NCI-H146 (cell line): ENCODE measurements at regions not wholly inside any gene's neighbourhood (a gene's known extent, or its start where the extent isn't known, plus 50 kb on each side); places are given as distances from the start of the nearest gene placed in this dataset.

Experiments used
- DNase-seq: peaks from one replicate; lab custom pipeline; 2025; lab: John Stamatoyannopoulos, UW

DNA sequence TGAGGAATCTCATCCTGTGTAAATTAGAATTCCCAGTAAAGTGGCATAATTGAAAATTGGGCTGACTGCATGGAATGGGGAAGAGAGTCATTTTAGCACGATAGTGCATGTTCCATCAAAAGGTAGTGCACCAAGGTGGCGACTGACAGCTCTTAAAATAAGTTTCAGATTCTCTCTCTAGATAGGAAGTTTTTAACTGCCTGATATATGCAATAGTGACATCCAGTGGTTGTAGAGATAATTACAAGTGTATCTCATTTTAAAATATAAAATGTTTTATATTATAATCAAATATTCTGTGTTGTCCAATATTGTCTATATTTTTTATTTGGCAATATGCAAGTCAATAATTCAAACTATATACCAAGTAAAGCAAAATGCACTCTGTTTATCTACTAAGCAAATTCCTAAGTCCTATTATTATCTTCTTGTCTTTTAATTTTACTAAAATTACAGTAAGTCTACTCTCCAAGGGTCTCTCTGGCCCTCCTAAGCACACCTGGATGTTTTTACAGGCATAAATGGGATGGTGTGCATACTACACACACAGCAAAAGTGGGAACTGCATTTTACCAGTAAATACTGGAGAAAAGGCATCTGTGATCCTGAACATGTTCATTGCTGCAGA, 397.7 kb upstream of the HNRNPA3 start:
- peak; percentile 55 for DNase-seq

DNA sequence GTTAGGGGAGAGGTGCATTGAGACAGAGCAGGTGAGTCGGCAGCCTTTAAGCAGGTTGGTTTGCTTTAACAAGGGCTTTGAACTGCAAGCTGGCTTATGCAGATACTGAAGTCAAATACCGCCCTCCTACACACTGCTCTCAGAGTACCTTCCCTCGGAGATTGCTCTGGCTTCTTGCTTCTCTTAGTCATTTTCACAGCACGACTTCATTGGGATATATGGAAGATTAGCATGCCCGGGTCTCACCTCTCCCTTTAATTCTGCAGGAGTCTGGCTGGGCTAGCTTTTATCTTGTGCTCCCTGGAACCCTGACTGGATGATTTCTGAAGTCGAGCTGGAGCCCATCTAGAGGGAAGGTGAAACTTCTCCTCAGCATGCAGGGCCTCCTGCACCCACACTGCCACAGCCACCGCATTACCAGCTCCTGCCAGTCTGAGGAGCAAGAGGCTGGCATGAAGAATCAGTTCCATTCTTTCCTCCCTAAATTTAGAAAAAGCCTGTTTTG, 395.5 kb upstream of the HNRNPA3 start:
- peak; percentile 77 for DNase-seq

DNA sequence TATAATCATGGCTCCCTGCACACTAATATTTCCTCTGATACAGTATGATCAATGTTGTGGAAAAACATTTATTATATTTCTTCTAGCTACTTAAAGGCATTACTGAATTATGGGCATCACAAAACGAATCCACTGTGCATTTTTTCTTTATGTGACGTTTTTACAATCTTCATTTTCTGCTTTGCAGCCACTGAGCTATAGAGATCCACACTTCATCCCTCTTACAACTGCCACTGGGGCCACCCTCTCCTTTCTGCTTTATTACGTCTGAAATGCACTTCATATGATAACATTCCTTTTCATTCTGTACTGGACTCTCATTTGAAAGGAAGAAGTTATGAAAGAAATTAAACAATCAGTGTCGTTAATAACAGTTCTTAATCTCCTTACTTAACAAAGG, 394.5 kb upstream of the HNRNPA3 start:
- no peak for DNase-seq

DNA sequence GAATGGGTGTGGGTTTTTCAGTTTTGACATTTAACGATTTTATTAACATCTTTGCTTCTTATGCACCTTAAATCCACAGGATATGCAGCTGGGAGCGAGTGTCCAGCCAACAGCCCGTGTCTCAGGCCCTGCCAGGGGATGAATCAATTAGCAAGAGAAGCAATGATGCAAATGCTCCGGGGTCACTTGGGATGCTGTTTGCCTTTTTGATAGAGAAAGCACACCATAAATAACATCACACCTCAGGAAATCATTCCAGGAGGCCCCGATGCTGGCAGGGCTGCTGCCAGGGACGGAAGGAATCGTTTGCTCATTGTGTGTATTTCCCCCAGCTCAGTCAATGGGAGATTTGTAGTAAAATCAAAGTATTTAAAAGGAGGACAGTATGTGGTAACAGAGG, 394.0 kb upstream of the HNRNPA3 start:
- no peak for DNase-seq

DNA sequence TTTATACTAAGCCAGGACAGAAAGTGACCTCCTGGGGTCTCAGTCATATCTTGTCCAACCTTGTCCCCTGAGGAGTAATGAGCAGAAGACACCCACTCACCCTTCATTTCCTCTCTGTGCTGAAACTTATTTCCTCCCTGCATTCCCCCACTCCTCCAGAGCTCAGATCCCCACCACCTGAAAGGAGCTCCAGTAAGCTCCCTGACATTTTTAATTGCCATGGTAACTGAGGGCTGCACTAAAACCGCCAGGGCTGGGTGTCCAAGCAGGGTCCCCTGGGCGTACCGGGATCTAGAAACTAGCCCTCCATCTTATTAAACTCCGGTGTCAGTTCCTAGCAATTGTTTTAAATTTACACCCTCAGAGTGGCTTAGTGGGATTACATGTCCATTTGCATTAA, 393.3 kb upstream of the HNRNPA3 start:
- DNase-seq = no peak

DNA sequence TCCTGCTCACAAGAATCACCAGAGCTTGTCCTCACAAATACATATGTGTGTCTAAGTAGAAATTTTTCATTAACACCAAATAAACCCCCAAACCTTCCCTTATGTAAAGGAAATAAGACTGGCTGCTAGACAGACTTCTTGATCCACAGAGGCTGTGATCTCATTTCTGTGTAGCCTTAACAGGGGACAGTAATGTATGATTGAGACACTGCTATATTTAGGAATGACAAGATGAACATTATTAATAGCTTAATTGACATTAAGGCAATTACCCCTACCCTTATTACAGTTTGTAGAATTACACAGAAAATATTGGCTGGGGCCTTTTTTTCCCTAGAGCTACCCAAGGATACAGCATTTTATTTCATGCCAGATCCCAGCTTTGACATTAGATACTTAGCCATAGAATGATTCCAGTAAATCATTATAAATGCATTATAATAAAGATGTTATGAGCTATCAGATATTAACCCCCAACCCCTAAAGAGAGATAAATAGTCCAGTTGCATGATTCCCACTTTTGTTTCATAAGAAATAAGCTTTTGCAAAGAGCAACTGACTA, 392.1 kb upstream of the HNRNPA3 start:
- no peak for DNase-seq

DNA sequence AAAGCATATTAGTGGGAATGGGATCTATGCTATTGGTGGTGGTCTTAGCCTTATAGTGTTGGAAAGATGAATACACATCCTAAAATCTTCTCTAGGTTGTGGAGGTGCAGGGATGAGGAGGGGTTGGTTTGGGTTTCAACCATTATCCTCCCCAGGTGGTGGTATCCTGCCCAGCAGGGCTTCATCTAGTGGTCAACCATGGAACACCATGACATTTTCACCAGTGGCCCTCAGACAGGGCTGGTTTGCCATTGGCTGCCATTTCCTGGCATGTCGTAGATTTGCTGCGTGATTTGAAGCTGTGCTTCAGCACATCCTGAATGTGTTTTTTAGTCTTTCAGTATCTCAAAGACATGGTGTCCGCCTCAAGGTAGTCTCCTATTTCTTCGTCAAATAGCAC, 391.2 kb upstream of the HNRNPA3 start:
- DNase-seq = peak; percentile 9

DNA sequence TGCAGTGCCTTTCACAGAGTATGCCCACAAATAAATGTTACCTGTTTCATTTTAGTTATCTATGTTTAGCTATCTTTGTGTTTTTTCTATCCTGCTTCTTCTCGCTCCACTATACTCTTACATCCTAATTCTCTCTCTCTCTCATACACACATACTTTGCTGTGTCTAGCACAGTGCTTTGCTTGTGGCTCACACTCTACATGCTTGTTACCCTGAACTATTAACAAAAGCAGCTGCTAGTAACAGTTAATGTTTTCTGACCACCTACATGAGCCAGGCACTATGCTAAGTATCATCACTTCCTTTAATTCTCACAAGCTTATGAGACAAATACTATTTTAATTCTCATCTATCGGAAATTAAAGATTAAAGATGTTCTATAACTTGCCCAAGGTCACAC, 390.5 kb upstream of the HNRNPA3 start:
- DNase-seq = no peak

DNA sequence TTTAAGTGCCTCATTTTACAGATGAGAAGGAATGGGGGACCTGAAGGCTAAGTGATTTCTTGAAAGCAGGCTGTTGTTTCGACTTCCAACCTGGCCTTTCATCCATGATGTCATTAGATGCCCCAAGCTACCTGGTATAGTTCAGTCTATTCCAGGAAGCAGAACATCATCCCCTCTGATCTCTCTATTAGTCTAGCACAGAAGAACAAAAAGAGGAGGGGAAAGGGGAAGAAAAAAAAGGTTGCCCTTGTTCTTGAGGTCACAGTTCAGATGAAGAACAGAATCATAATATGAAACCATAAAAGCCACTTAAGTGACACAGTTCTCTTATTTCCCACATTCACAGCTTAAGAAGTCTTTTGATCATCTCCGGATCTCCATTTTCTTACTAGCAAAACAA, 386.2 kb upstream of the HNRNPA3 start:
- no peak for DNase-seq

DNA sequence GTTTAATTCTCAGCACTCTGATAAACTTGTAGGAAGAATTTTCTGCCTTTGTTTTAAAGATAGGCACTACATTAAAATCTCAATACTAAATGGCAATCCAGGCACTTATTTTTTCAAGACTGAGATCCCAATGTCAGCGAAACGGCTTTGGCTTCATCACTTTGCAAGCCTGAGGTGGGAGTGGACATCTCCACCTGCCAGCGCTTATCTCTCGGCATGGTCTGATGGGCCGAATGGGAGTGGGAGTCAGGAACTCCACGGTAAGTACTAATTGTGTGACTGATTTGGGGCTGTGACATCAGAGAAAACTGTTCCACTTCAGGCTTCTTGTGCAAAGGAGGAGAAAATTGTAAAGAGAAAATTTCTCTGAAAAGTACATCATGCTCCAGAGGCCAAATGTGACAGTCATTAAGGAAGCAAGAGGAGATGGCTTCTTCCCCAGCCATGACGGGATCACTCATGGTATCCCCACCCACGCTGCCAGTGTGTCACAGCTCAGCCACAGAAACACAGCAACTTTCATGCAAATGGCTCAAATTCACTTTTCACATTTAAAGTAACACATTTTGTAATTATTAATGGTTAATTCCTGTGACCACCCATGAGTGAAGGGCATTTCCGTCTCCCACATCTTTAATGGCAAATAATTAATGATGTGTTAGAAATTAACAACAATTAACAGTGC, 385.5 kb upstream of the HNRNPA3 start:
- DNase-seq = no peak

DNA sequence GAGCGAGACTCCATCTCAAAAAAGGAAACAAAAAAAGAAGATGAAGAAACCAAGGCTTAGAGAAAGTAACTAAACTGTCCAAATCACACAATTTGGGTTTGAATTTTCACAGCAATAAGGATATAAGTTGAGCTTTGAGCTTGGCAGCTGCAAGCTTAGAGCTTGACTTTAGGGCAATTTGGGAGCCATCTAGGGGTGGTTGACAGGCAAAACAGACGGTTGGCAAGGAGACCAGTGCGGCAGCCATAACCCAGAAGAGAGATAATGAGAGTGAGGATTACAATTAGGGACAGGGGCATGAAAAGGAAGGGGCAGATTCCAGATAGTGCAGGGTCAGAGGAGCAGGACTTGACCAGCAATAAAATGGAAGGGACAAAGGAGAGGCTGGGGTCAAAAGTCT, 382.2 kb upstream of the HNRNPA3 start:
- DNase-seq = peak; percentile 67

DNA sequence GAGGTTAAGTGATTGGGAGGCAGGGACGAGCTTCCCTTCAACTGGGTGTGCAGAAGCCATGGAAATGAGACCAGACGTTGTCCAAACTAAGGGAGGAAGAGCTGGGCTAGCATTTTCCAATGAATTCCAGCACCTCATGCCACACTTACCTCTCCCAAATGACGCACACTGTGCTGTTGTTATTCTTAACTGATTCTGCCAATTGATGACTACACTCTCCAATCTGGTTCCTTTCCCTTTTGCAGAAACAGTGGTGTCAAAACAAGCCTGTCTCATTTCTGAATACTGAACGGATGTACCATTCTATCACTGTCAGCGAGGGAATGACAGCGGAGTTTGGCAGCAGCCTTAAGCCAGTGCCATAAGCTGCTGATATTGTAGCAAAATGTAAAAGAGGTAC, 380.5 kb upstream of the HNRNPA3 start:
- no peak for DNase-seq

DNA sequence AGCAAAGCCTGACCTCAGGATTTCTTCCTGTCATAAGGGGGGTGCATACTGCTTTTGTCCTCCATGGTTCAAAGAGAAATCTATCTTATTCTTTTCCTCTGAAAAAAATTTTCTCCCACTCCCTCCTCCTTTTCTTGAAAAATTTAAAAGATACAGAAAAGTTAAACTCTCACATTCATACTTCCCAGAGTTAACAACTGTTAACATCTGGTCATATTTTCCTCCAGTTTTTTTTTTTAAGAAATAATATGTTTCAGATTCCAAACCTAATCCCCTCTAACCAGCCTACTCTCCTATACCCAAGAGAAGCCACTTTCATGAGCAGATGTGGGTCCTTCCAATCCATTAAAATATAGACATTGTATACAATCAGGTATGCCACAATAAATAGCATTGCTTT, 378.9 kb upstream of the HNRNPA3 start:
- no peak for DNase-seq

DNA sequence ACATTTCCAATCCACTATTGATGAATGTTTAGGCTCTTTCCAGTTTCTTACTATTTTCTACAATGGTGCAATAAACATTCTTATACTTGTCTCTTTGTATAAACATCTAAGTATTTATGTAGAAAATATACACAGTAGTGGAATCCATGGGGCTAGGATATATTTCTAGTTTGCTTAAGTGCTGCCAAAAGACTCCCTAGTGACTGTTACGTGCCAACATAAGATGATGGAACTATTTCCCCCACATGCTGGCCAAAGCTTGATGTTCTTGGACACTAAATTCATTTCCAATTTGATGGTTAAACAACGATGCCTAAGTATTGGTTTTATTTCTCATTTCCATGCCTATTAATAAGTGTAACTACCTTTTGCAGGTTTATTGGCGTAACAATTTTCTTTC, 378.4 kb upstream of the HNRNPA3 start:
- DNase-seq = no peak

DNA sequence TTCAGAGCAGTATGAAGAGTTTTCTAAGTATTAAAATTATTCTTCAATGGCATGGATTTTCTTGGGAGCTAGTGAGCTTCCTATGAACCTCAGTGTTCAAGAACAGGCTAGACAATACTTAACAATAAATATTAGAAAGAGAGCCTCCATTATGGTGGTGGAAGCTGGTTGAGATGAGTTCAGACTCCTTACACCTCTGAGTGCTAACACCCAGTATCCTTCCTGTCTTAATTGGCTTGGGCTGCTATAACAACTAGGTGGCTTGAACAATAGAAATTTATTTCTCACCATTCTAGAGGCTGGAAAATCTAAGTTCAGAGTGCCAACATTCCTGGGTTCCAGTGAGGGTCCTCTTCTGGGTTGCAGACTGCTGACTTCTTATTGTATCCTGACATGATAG, 369.4 kb upstream of the HNRNPA3 start:
- DNase-seq = no peak

DNA sequence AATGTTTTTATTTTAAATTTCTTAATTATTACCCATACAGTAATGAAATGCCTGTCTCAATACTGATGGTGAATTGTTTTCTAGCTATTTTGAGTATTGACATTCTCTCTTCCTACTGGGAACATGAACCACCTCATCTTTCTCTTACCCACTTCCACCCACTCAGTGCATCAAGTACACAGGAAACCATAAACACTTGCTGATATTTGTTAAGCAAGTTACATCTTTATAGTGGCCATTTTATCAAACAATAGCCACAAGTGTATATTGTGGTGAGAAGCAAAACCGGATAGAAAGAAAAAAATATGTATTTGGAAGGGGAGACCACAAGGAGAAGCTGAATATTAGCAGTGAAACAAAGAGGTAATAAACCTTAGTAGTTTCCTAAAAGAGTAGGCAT, 368.1 kb upstream of the HNRNPA3 start:
- no peak for DNase-seq

DNA sequence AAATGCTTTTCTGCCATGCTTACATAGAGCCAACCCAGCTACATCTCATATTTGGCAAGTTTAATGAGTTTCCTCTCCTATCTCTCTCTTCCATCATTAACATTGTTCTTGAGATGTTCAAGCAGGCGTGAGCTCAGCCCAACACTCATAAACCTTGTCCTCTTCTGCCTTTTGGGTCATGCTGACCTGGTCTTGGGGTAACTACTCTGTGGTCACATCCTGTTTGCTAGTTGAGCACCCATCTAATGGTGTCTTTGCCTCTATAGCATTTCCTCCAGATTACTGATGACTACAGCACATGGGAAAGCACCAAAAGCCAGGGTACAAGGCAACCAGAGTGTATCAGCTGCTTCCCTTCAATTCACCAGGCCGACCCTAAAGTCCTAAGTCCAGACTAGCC, 366.9 kb upstream of the HNRNPA3 start:
- no peak for DNase-seq

DNA sequence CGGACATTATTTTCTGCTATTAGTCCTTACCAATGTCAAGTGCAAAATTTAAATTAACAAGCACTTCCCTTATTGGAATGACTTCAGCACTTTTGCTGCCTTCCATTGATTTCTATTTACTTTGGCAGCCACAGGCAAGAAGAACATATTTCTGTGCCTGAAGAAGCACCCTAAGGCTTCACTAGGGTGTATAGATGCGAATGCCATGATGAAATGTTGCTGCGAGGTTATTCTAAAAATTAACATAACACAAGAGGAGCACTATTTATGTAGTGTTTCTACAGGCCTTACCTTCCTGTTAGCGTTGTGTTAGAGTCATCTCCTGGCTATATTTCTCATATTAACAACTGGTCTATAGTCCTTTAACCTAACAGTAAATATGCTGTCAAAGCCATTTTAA, 365.0 kb upstream of the HNRNPA3 start:
- no peak for DNase-seq

DNA sequence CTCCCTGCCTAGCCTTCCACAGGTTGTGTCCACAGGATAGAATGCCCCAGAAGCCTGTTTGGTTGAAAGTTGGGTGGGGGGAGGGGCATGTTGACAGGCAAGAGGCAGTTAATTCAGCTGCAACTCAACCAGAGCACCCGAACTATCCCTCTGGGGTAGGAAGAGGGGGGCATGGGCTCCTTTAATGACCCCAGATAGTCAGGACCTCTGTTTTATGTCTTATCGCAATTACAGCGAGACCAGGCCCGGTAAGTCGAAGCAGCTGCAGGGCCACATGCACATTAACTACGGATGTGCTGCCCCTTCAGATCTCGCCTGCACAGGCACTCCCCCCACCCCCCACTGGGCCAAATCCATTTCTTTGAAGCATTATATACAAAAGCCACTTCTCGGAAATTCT, 363.8 kb upstream of the HNRNPA3 start:
- peak; percentile 23 for DNase-seq

DNA sequence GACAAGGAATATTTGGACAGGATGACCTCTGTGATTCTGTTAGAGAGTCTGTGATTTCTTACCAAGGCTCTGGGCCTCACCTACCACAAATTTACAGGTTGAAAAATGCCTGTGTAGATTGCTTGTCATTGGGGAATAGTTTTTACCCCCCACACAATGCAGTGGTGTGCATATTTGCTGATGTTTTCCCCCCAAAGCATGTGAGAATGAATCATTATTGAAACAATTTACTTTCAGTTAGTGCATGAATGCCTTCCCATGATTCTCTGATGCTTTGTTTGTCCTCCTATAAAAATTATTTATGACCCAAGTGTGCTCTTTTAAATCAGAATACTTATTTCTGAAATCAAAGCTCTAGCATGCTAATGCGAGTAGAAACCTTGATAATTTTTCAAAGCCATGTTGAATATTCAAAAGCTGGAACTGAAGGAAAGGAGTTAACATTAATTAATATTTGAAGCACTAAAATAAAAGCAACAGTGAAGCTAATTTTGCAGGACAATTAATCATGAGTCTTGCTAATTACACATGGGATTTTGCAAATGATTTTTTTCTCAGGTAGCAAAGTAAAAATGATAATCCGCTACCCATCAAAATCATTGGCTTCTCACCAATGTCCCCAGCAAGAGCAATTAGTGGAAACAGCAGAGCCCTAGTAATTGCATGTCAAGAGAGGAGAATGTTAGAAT, 361.2 kb upstream of the HNRNPA3 start:
- peak; percentile 8 for DNase-seq

DNA sequence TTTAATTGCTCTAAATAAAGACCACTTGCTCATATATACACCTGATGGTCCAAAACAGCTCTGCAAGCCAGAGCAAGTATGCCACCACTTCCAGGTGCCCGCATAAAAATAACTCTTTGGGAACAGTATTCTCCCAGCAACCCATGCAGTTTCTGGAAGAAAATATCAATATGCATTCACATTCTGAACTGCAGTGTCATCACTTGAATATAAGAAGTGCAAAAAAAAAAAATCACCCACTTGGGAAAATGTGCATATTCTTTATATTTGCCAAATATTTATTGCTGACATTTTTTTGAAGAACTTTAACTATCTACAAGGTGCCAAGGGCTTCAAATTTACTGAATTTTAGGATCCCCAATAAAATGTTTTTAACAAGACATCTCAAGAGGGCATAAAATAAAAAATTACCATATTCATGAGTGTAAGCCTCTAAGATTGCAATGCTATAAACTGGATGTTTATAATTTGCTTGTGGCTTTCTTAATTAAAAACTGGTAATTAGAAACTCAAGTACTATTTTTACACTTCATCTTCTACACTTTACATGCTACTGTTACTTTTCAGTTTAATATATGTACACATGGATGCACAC, 360.6 kb upstream of the HNRNPA3 start:
- peak; percentile 38 for DNase-seq

DNA sequence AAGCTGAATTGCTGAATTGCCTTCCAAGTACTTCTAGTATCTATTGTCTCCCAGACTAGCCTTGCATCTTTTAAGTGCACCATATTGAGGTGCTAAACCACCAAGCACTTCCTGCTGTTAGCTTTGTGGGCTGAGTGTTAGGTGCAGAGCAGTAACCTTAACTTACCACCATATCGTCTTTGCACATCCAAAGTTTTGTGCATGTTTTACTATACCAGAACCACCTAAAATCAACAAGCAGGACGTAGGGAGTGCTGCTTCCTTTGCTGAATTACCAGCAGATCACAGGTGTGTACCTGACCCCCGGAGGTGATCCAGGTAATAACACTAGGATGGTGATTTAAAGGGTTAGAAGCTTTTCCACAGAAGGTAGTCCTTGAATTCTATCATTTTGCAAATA, 359.9 kb upstream of the HNRNPA3 start:
- peak; percentile 63 for DNase-seq

DNA sequence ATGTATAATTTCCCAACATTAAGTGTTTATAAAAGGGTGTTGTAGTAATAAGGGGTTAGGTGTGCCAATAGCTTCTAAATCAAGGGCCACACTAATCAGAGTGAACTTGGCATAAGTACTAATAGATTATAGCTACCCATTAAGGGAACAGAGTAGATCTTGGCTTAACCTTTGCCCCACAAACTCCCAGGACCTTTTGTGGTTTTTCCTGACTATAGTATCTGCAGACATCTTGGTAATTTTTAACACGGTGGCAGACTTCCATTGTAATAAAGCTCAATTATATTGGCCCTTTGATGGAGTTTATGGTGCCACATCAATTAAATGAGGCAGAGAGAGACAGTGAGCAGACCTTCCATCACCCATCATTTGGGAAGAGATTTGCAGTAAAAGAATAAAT, 358.5 kb upstream of the HNRNPA3 start:
- no peak for DNase-seq
